VCaP (cell line): ENCODE measurements at regions not wholly inside any gene's neighbourhood (a gene's known extent, or its start where the extent isn't known, plus 50 kb on each side); places are given as distances from the start of the nearest gene placed in this dataset.

Source experiments
- H3K27ac ChIP-seq: fragments of 450-650 bp; 2 replicates; pipeline ENCODE4 v1.5.1; 2017
- TF ChIP-seq, protein P1 (sequence below): fragments of 450-650 bp; conservative IDR thresholded peaks from 2 replicates; pipeline ENCODE4 v1.5.1; 2017; ENCODE audit warnings: mild to moderate bottlenecking, moderate library complexity

DNA sequence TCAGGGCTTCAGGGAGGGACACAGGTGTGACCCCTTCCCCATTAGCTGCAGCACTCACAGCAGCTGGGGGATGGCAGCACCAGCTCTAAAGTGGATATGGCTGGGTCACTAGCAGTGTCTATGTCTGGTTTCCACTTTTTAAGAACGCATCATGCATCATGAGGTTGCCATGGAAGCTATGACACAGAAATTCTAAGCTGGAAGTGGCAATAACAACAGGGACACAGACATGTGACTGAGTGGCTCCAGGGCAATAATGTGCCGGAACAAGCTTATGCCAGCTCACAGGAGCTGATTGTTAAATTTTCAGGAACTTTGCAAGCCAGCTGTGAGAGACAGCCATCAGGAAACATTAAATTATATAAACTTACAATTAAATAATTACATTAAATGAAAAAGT, 51.2 kb upstream of the NFASC start:
- H3K27ac ChIP-seq: no peak overlapping the region
- TF ChIP-seq, protein P1, sequence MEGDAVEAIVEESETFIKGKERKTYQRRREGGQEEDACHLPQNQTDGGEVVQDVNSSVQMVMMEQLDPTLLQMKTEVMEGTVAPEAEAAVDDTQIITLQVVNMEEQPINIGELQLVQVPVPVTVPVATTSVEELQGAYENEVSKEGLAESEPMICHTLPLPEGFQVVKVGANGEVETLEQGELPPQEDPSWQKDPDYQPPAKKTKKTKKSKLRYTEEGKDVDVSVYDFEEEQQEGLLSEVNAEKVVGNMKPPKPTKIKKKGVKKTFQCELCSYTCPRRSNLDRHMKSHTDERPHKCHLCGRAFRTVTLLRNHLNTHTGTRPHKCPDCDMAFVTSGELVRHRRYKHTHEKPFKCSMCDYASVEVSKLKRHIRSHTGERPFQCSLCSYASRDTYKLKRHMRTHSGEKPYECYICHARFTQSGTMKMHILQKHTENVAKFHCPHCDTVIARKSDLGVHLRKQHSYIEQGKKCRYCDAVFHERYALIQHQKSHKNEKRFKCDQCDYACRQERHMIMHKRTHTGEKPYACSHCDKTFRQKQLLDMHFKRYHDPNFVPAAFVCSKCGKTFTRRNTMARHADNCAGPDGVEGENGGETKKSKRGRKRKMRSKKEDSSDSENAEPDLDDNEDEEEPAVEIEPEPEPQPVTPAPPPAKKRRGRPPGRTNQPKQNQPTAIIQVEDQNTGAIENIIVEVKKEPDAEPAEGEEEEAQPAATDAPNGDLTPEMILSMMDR: no peak
